Ishikawa (cell line): ENCODE measurements at regions not wholly inside any gene's neighbourhood (a gene's known extent, or its start where the extent isn't known, plus 50 kb on each side); places are given as distances from the start of the nearest gene placed in this dataset.

Experiments used
- CEBPB ChIP-seq: IDR thresholded peaks from 2 replicates; pipeline ENCODE4 v1.6.1; 2012
- EP300 ChIP-seq: IDR thresholded peaks from 2 replicates; pipeline ENCODE4 v1.6.1; 2012; ENCODE audit warnings: borderline replicate concordance
- MAX ChIP-seq: IDR thresholded peaks from 2 replicates; pipeline ENCODE4 v1.6.1; 2012
- NFIC ChIP-seq: IDR thresholded peaks from 2 replicates; pipeline ENCODE4 v1.6.1; 2012
- RAD21 ChIP-seq: IDR thresholded peaks from 2 replicates; pipeline ENCODE4 v1.6.1; 2012; ENCODE audit warnings: low read depth
- TAF1 ChIP-seq: IDR thresholded peaks from 2 replicates; pipeline ENCODE4 v1.6.1; 2012; ENCODE audit warnings: low read depth, mild to moderate bottlenecking
- USF1 ChIP-seq: IDR thresholded peaks from 2 replicates; pipeline ENCODE4 v1.6.1; 2012
- TF ChIP-seq, protein P1 (sequence below): IDR thresholded peaks from 2 replicates; pipeline ENCODE4 v1.6.1; 2012; ENCODE audit warnings: low read depth, mild to moderate bottlenecking

DNA sequence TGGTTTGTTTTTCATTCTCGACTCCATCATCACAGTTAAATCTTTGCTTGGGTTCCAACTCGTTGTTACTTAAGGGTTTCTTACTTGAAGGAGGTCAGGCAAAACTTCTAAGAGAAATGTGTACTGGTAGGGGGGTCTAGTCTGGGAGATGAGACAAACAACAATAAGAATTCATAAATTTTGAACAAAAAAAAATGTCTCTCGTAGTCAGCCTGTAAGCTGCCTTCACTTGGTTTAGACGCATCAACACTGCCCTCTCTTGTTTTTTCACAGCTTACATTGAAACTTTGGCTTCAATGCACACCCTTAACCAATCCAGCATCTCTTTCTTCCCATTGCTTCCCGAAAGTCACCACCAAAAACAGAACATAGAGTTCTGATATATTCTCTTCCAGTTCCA is 576.4 kb upstream of the PIK3C3 start:
- peak; percentile 24 for TF ChIP-seq RAD21
- no peak for TF ChIP-seq NFIC
- no peak for TF ChIP-seq TAF1
- TF ChIP-seq EP300 = no peak
- TF ChIP-seq MAX = no peak
- no peak for TF ChIP-seq CEBPB
- TF ChIP-seq, protein P1, sequence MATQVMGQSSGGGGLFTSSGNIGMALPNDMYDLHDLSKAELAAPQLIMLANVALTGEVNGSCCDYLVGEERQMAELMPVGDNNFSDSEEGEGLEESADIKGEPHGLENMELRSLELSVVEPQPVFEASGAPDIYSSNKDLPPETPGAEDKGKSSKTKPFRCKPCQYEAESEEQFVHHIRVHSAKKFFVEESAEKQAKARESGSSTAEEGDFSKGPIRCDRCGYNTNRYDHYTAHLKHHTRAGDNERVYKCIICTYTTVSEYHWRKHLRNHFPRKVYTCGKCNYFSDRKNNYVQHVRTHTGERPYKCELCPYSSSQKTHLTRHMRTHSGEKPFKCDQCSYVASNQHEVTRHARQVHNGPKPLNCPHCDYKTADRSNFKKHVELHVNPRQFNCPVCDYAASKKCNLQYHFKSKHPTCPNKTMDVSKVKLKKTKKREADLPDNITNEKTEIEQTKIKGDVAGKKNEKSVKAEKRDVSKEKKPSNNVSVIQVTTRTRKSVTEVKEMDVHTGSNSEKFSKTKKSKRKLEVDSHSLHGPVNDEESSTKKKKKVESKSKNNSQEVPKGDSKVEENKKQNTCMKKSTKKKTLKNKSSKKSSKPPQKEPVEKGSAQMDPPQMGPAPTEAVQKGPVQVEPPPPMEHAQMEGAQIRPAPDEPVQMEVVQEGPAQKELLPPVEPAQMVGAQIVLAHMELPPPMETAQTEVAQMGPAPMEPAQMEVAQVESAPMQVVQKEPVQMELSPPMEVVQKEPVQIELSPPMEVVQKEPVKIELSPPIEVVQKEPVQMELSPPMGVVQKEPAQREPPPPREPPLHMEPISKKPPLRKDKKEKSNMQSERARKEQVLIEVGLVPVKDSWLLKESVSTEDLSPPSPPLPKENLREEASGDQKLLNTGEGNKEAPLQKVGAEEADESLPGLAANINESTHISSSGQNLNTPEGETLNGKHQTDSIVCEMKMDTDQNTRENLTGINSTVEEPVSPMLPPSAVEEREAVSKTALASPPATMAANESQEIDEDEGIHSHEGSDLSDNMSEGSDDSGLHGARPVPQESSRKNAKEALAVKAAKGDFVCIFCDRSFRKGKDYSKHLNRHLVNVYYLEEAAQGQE = no peak
- no peak for TF ChIP-seq USF1
